ENCODE measurements at regions not wholly inside any gene's neighbourhood (a gene's known extent, or its start where the extent isn't known, plus 50 kb on each side); places are given as distances from the start of the nearest gene placed in this dataset.

DNA sequence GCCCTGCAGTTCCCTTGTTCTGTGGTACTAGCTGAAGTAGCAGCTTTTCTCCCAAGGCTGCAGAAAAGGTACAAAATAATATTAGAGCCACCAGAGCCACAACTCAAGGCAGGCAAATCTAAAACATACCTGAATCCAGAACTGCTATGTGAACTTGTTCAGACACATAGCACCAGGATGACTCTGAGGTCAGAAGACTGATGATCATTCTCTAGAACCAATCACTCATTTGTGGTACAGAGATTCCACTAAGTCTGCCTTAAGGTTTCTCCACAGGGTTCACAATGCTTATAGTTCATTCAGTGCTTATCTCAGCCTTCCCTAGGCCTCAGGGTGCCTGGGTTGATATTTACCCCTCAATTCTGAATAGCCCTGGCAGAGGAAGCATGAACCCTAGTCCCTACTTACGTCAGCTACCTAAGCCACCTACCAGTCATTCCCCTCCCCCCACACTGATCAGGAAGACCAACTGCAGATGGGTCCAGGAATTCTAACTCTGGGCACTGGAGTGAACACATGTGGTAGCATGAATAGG lies 140.9 kb upstream of the MOCS1 start:
- TF ChIP-seq CTCF (IDR thresholded peaks at IDR 0.05; ENCODE audit: low read depth, low read length, poor library complexity, severe bottlenecking) (no peak), EZH2phosphoT487 (IDR thresholded peaks at IDR 0.05; ENCODE audit: borderline replicate concordance, low read length) (no peak)
- H3K36me3 ChIP-seq (ENCODE audit: control insufficient read depth, low read length) = no peaks in the 10 kb centered on the region
- H4K20me1 ChIP-seq (ENCODE audit: control insufficient read depth, insufficient read depth, low read depth, low read length) = no peaks in the 10 kb centered on the region

DNA sequence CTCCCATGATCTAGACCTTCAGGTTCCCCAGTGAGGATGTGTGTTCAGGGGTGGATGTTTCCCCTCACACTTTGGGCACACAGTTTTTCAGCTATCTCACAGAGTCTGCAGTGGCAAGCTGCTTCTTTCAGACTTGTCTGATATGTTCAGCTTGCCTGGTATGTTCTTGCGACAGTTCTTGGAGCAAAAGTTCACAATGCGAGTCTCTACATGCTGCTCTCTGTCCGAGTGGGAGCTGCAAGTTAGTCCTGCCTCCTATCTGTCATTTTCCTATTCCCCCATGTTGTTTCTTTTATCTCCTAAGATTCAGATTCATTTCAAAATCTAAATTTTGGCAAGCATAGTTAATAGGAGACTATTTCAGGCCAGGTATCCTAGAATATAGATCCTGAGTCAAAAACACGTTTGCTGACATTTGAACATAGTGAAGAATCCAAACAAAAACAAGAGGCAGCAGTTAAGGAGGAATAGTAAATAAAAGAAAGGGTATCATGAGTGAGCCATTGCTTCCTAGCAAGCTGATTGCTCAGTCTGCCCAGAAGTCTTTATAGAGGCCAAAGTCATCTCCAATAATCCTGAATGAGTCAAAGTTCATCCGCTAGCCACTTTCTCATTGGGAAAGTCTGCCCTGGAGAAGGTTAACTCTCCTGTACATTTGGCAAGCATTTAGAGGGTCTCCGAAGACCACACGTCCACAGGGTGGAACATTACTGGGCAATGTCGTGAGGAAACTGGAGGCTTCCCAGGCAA lies 140.2 kb upstream of the MOCS1 start:
- Histone ChIP-seq H3K4me1 (ENCODE audit: control insufficient read depth, low read length) (no peaks in the 10 kb centered on the region), H3K9me3 (ENCODE audit: control insufficient read depth, insufficient read depth, low read length) (no peaks in the 10 kb centered on the region), H4K20me1 (ENCODE audit: control insufficient read depth, insufficient read depth, low read depth, low read length) (no peaks in the 10 kb centered on the region), H3K4me3 (ENCODE audit: low read length) (no peak overlapping the region), H3K27me3 (ENCODE audit: control insufficient read depth, low read length) (no peaks in the 10 kb centered on the region), H3K27ac (ENCODE audit: low read depth, low read length) (no peak overlapping the region), H3F3A (ENCODE audit: control insufficient read depth, insufficient read depth) (no peaks in the 10 kb centered on the region), H3K9me2 (replicated peaks; ENCODE audit: control insufficient read depth, low read length) (no peaks in the 10 kb centered on the region), H3K4me2 (ENCODE audit: low read length) (no peak overlapping the region), H3K36me3 (ENCODE audit: control insufficient read depth, low read length) (no peaks in the 10 kb centered on the region), H3K79me2 (ENCODE audit: control insufficient read depth, low read length) (no peaks in the 10 kb centered on the region)
- TF ChIP-seq EZH2phosphoT487 (IDR thresholded peaks at IDR 0.05; ENCODE audit: borderline replicate concordance, low read length) = no peak

More for the DNA sequence above, 140.9 kb upstream of the MOCS1 start:
- no peaks in the 10 kb centered on the region for H3K9me3 ChIP-seq (ENCODE audit: control insufficient read depth, insufficient read depth, low read length)
- no peaks in the 10 kb centered on the region for H3K79me2 ChIP-seq (ENCODE audit: control insufficient read depth, low read length)
- no peaks in the 10 kb centered on the region for H3K27me3 ChIP-seq (ENCODE audit: control insufficient read depth, low read length)
- H3F3A ChIP-seq (ENCODE audit: control insufficient read depth, insufficient read depth) = no peaks in the 10 kb centered on the region
- no peak overlapping the region for H3K4me2 ChIP-seq (ENCODE audit: low read length)
- H3K27ac ChIP-seq (ENCODE audit: low read depth, low read length) = no peak overlapping the region
- no peaks in the 10 kb centered on the region for H3K9me2 ChIP-seq (replicated peaks; ENCODE audit: control insufficient read depth, low read length)
- no peak overlapping the region for H3K4me3 ChIP-seq (ENCODE audit: low read length)
- H3K4me1 ChIP-seq (ENCODE audit: control insufficient read depth, low read length) = no peaks in the 10 kb centered on the region

DNA sequence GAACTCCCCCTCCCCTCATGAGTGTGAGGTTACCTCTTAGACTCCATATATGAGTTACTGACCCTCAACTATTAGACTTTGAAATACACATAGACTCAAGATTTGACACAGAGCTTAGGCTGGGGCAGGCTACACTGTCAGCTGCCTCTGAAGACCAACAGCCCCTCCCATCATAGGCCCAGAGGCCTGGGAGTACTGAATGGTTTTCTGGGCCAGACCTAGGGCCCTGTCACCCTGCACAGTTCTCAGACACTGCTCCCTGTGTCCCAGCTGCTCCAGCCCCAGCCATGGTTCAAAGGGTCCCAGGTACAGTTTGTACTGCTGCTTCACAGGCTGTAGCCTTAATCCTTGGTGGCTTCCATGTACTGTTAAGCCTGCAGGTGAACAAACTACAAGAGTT lies 132.1 kb upstream of the MOCS1 start:
- H3K9me2 ChIP-seq (replicated peaks; ENCODE audit: control insufficient read depth, low read length) = no peaks in the 10 kb centered on the region
- H3K27ac ChIP-seq (ENCODE audit: low read depth, low read length) = no peak overlapping the region
- H3K4me2 ChIP-seq (ENCODE audit: low read length) = no peak overlapping the region
- H3K9me3 ChIP-seq (ENCODE audit: control insufficient read depth, insufficient read depth, low read length) = no peaks in the 10 kb centered on the region
- no peaks in the 10 kb centered on the region for H3K27me3 ChIP-seq (ENCODE audit: control insufficient read depth, low read length)
- no peaks in the 10 kb centered on the region for H3K79me2 ChIP-seq (ENCODE audit: control insufficient read depth, low read length)
- no peaks in the 10 kb centered on the region for H4K20me1 ChIP-seq (ENCODE audit: control insufficient read depth, insufficient read depth, low read depth, low read length)
- no peaks in the 10 kb centered on the region for H3F3A ChIP-seq (ENCODE audit: control insufficient read depth, insufficient read depth)
- H3K4me3 ChIP-seq (ENCODE audit: low read length) = no peak overlapping the region
- H3K36me3 ChIP-seq (ENCODE audit: control insufficient read depth, low read length) = no peaks in the 10 kb centered on the region
- no peaks in the 10 kb centered on the region for H3K4me1 ChIP-seq (ENCODE audit: control insufficient read depth, low read length)
- no peak for TF ChIP-seq CTCF (IDR thresholded peaks at IDR 0.05; ENCODE audit: low read depth, low read length, poor library complexity, severe bottlenecking)
- TF ChIP-seq EZH2phosphoT487 (IDR thresholded peaks at IDR 0.05; ENCODE audit: borderline replicate concordance, low read length) = no peak

DNA sequence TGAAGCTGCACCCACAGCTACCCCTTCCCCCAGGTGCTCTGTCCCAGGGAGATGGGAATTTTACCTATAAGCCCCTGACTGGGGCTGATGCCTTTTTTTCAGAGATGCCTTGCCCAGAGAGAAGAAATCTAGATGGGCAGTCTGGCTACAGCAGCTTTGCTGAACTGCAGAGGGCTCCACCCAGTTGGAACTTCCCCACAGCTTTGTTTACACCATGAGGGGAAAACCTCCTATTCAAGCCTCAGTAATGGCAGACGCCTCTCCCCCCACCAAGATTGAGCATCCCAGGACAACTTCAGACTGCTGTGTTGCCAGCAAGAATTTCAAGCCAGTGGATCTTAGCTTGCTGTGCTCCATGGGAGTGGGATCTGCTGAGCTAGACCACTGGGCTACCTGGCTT lies 122.6 kb upstream of the MOCS1 start:
- Histone ChIP-seq H3K4me3 (ENCODE audit: low read length) (no peak overlapping the region), H3K4me2 (ENCODE audit: low read length) (no peak overlapping the region), H4K20me1 (ENCODE audit: control insufficient read depth, insufficient read depth, low read depth, low read length) (no peaks in the 10 kb centered on the region), H3K27ac (ENCODE audit: low read depth, low read length) (no peak overlapping the region), H3K9me3 (ENCODE audit: control insufficient read depth, insufficient read depth, low read length) (no peaks in the 10 kb centered on the region), H3K9me2 (replicated peaks; ENCODE audit: control insufficient read depth, low read length) (no peaks in the 10 kb centered on the region), H3F3A (ENCODE audit: control insufficient read depth, insufficient read depth) (no peaks in the 10 kb centered on the region), H3K36me3 (ENCODE audit: control insufficient read depth, low read length) (no peaks in the 10 kb centered on the region), H3K27me3 (ENCODE audit: control insufficient read depth, low read length) (no peaks in the 10 kb centered on the region), H3K4me1 (ENCODE audit: control insufficient read depth, low read length) (no peaks in the 10 kb centered on the region), H3K79me2 (ENCODE audit: control insufficient read depth, low read length) (no peaks in the 10 kb centered on the region)
- no peak for TF ChIP-seq CTCF (IDR thresholded peaks at IDR 0.05; ENCODE audit: low read depth, low read length, poor library complexity, severe bottlenecking)
- TF ChIP-seq EZH2phosphoT487 (IDR thresholded peaks at IDR 0.05; ENCODE audit: borderline replicate concordance, low read length) = no peak
